ENCODE measurements at regions not wholly inside any gene's neighbourhood (a gene's known extent, or its start where the extent isn't known, plus 50 kb on each side); places are given as distances from the start of the nearest gene placed in this dataset.

DNA sequence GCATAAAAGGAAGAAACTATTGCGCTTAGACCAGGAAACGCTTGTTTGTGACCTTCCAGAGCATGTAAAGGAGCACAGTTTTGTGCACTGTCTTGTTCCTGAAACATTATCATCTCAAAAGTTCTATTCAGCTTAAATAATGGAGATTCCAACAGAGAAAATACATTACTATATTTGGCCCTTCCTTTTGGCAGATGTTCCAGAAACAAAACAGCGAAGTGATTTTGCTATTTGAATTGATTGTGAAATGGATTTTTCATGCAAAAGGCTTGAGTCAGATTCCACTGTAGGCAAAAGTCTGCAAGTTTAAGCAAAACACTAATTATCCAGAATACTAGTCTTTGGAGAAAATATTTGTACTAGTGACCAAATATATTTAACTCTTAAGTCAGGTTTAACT, 80.3 kb upstream of the PTBP2 start:
- TF ChIP-seq, protein P1, sequence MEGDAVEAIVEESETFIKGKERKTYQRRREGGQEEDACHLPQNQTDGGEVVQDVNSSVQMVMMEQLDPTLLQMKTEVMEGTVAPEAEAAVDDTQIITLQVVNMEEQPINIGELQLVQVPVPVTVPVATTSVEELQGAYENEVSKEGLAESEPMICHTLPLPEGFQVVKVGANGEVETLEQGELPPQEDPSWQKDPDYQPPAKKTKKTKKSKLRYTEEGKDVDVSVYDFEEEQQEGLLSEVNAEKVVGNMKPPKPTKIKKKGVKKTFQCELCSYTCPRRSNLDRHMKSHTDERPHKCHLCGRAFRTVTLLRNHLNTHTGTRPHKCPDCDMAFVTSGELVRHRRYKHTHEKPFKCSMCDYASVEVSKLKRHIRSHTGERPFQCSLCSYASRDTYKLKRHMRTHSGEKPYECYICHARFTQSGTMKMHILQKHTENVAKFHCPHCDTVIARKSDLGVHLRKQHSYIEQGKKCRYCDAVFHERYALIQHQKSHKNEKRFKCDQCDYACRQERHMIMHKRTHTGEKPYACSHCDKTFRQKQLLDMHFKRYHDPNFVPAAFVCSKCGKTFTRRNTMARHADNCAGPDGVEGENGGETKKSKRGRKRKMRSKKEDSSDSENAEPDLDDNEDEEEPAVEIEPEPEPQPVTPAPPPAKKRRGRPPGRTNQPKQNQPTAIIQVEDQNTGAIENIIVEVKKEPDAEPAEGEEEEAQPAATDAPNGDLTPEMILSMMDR (IDR thresholded peaks at IDR 0.05): no peak
- TF ChIP-seq POLR2AphosphoS5 (IDR thresholded peaks at IDR 0.05) (no peak), POLR2A (IDR thresholded peaks at IDR 0.05) (no peak)
